Sciatic nerve (tissue), 2 donors: ENCODE measurements at regions not wholly inside any gene's neighbourhood (a gene's known extent, or its start where the extent isn't known, plus 50 kb on each side); places are given as distances from the start of the nearest gene placed in this dataset.

Experiments
- ATAC-seq: fragments of 200-7000 bp; cut with Tn5 transposase; one replicate; pipeline ENCODE4 v1.9.1; 2020; ENCODE audit warnings: mild to moderate bottlenecking, moderate library complexity
- DNase-seq: peaks from one replicate; pipeline ENCODE4 v3.0.0-alpha.2; 2020; ENCODE audit warnings: low spot score
- intact Hi-C: fragments of 100-400 bp; cut with DNase I; formaldehyde crosslinking; loops from one replicate; pipeline ENCODE4 v1.14.2; 2022
- donor health status: DM: no; HTN: no; CAD: no.
- donor health status: DM: no; HTN: no; CAD: no.

DNA sequence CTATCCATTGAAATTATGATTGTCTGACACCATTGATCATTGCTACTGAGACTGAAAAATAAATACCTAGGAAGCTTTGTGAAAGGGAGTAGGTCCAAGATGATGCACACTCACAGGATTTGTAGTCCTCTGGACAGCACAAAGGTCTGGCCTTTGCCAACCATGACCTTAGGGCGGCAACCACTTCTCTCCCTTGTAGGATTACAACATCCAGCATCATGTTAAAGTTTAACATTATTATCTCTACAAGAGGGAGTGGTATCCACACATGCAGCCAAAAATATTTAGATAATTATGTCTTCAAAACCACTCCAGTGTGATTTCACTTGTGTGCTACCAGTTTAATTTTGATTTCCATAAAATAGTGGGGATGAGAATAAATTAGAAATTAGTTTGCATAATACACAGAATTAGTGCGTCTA, 51.1 kb upstream of the NHSL1 start:
- DNase-seq (no peak), ATAC-seq (no peak)
- intact Hi-C loops, result no loop called here

DNA sequence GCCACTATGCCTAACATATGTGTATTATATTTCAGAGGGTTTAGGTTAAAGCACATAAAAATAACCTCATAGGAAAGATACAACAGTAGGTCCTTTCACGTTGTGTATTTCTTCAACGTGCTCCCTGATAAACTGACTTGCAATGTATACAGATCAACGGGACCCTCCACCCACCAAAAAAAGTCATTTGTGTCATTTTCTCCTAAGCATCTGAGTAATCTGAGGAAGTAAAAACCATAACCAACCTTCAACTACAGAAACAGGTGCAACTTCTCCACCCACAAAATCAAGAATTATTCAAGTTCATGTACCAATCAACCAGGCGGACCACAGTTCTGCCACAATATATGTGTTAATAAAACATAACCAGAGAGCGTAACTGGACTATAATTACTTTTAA, 54.9 kb upstream of the NHSL1 start:
- intact Hi-C loops, result no loop called here
- ATAC-seq (no peak), DNase-seq (no peak)

GRCh38 chr6:138555421-138555988, 56.2 kb upstream of the NHSL1 start:
- peak; percentile 44 for ATAC-seq

DNA sequence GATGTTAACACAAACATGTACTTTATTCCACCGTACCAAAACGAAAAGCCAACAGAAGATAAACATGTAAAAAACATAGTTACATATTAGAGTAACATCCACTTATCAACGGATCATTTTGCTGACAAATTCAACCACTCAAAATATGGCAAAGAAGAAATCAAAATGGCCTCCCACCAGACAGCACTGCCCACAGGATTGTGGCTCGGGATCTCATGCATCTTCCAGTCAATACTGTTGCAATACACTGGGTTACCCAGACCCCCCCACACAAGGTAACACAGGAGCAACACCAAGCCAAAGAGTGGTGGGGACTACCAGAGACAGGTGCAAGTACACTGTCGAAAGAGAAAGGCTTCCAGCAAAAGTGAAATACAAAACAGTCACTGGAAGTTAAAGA, 57.9 kb upstream of the NHSL1 start:
- ATAC-seq (no peak), DNase-seq (no peak)
- intact Hi-C loops, result no loop called here

More at GRCh38 chr6:138555421-138555988, 56.2 kb upstream of the NHSL1 start:
- intact Hi-C loops, result no loop called here
- no peak for DNase-seq

GRCh38 chr6:138559143-138559542, 59.8 kb upstream of the NHSL1 start:
- intact Hi-C loops, result no loop called here
- ATAC-seq, result no peak
- DNase-seq, result no peak

- ATAC-seq (no peak), DNase-seq (no peak)
- intact Hi-C loops, result no loop called here
Observed at GRCh38 chr6:138560130-138560860, 61.0 kb upstream of the NHSL1 start.

- intact Hi-C loops, result no loop called here
- ATAC-seq (no peak), DNase-seq (no peak)
Observed at GRCh38 chr6:138562691-138563090, 63.4 kb upstream of the NHSL1 start.

DNA sequence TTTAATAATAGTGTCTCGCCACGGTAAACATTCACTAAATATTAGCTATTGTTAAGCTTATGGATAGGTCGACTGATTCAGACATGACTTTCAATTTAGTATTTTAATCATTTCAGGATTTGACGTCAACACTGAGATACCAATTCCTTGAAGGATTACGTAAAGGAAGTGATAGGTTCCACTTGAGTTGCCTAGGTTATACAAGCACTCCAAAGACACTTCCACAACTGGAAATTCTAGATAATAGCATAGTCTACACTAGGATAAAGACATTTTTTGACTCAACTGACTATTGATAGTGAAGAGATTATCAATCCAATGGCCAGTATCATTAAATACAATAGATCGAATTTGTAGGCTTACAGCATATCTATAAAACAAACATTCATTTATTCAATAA, 63.9 kb upstream of the NHSL1 start:
- intact Hi-C loops, result no loop called here
- no peak for ATAC-seq
- no peak for DNase-seq

DNA sequence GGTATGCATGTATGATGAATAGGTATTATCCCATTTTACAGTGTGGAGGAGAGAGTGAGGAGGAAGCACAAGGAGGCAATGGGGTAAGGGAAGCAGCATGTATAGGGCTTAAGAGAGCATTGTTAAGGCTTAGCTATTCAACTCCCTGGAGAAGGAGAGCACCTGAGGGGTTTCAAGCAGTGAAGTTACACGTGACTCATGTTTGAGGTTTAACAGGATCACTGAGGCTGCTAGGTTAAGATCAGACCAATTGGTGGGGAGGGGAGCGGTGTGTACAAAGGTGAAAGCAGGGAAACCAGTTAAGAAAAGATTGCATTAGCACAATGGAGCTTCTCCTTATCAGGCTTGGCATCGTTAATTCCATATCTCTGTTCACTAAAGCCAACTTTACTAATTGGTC, 64.4 kb upstream of the NHSL1 start:
- DNase-seq (no peak), ATAC-seq (no peak)
- intact Hi-C loops, result no loop called here

GRCh38 chr6:138564170-138564721, 65.0 kb upstream of the NHSL1 start:
- DNase-seq (no peak), ATAC-seq (no peak)
- intact Hi-C loops, result no loop called here

DNA sequence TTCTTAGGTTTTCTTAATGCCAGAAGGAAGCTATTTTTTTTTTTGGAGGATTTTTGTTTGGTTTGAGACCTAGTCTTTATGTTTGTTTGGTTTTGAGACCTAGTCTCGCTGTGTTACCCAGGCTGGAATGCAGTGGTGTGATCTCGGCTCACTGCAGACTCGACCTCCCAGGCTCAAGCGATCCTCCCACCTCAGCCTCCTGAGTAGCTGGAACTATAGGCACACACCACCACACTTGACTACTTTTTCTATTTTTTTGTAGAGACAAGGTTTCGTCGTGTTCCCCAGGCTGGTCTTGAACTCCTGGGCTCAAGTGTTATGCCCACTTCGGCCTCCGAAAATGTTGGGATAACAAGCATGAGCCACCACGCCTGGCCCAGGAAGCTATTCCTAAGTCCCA, 67.8 kb upstream of the NHSL1 start:
- ATAC-seq (no peak), DNase-seq (no peak)
- intact Hi-C loops, result no loop called here

DNA sequence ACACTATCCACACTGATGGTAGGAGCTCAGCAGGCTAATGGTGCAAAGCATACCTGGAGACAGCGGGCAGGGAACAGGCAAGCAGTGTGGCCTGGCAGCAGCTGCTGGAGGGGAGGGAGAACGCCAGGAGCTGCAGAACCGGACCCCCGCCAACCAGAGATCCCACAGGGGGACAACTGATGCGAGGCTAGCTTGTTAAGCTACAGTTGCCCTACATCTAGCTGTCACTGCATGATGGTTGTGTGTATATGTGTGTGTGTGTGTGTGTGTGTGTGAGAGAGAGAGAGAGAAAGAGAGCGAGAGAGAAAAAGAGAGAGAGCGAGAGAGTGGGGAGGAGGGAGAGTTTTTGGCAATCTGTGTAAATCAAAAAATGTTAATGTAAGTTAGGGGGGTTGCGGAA, 69.7 kb upstream of the NHSL1 start:
- DNase-seq (no peak), ATAC-seq (no peak)
- intact Hi-C loops, result no loop called here

- no peak for DNase-seq
- ATAC-seq, result no peak
- intact Hi-C loops, result no loop called here
Observed at GRCh38 chr6:138569554-138569953, 70.3 kb upstream of the NHSL1 start.

DNA sequence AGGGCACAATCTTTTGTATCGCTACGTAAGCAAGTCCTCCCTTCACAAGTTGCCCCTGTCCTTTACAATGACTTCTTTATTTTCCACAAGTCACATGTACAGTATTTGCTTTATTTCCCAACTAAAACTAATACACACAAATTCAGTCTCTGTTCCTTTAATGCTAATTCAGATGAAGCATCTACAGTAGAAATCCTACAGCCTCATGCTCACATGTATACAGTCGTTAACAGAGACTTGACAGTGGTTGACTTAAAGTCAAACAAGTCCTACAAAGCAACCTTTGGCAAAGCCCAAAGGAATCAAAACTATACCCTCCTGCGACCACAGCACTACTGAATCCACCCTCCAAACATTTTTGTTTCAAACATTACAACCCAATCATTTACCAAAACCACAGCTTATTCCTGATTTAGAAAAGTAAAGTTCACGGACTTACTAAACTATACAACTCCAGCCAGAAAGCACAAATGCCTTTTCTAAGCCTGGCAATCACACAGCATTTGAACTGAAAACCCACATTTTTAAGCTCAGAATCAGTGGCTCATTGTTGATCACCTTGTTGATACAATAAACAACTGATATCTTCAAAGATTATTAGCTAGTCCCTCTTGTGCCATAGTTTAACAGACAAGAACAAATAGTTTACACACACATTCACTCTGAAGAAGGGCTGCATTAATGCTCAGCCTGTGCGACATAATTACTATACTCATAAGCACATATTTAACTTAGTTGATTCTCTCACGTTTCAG, 70.9 kb upstream of the NHSL1 start:
- DNase-seq (no peak), ATAC-seq (no peak)
- intact Hi-C loops, result no loop called here

DNA sequence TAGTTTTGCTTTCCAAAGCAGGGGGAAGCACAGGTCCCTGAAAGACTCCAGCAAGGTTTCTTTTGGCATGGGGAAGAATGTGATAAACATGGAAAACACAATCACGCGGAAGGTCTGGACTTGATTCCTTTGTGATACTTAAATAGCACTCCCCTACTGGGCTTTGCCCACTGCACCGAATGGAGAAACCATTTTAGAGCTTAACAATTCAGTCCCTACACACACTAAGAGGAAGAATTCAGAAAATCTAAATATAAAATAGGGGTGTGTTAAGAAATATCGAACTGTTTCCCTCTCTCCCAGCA, 71.4 kb upstream of the NHSL1 start:
- peak; percentile 25 for ATAC-seq

GRCh38 chr6:138571181-138571580, 71.9 kb upstream of the NHSL1 start:
- DNase-seq, result no peak
- intact Hi-C loops, result no loop called here
- ATAC-seq, result peak; percentile 21

More for the DNA sequence above, 71.4 kb upstream of the NHSL1 start:
- intact Hi-C loops, result no loop called here
- DNase-seq, result no peak

DNA sequence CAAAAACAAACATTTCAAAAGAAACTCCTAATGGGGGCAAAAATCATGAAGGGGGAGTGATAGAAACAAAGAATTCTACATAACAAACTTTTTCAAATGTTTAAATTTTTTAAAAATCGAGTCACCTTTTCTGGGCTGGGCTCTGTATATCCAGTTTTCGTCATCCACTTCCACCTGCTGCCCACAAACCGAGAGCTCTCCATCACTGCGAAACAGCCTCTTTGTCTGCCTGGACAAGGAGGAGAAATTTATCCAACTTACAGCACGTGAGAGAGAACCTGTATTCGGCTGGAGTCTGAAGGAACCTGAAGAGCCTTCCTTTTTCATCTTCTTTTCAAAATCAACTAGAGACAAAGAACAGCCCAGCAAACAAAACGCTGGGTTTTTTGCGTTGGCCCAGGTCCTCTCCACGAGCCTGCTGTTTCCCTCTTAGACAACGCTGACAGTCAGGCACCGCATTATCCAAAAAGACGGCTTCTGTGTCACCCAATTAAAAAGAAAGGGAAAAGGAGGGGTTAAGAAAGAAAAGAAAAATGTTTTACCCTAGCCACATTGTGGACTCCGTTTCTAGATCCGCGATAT, 72.4 kb upstream of the NHSL1 start:
- intact Hi-C loops, result no loop called here
- DNase-seq (no peak), ATAC-seq (peak; percentile 30)

DNA sequence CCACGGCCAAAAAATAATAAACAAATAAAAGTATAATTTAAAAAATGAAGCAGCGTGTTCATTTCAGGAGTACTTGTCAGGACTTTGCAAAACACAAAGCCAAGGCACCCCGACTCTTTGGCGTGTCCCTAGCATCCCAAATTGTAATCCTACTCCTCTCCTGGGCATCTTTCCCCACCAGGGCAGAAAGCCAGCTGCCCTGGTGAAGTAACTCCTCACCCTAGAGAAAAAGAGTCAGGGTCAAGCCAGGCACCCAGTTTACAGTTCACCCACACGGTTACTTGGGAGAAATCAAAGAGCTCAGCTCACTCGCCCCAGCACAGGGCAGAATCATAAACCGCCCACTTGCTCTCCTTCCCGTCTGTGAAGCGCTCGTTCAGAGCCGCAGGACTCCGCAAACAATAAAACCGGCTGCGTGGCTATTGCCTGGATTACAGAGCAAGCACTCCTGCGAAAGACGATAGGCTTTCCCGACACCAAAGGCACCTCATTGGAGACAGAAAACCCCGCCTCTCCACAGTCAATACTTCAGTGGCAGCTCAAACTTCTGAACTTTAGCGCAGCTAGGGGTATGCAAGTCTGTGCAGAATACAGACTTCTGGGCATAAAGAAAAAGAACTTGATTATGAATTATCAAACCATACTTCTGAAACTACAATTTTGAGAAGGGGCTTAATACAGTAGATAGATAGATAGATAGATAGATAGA, 73.0 kb upstream of the NHSL1 start:
- ATAC-seq (peak; percentile 91), DNase-seq (peak; percentile 76)
- intact Hi-C loops, result no loop called here

GRCh38 chr6:138572885-138573284, 73.6 kb upstream of the NHSL1 start:
- intact Hi-C loops, result no loop called here

More at GRCh38 chr6:138572885-138573284, 73.6 kb upstream of the NHSL1 start:
- ATAC-seq (peak; percentile 3), DNase-seq (no peak)
